ENCODE measurements at regions not wholly inside any gene's neighbourhood (a gene's known extent, or its start where the extent isn't known, plus 50 kb on each side); places are given as distances from the start of the nearest gene placed in this dataset.

GRCh38 chr12:25787701-25788100 is 170.8 kb upstream of the RASSF8 start:
- Histone ChIP-seq H3K27ac (no peak overlapping the region), H3K36me3 (ENCODE audit: low read depth, missing control alignments) (no peaks in the 10 kb centered on the region), H3K9me3 (no peaks in the 10 kb centered on the region), H3K4me3 (no peak overlapping the region), H3K27me3 (no peaks in the 10 kb centered on the region), H3K4me1 (no peaks in the 10 kb centered on the region)
- no peak for TF ChIP-seq CTCF (IDR thresholded peaks at IDR 0.05)
- TF ChIP-seq POLR2A (IDR thresholded peaks at IDR 0.05): no peak
- intact Hi-C loops (cut with DNase I; ENCODE audit: low total_unique reads): no loop called here
- no peak for DNase-seq
- 44% methylated on average over 2 of the region's 2 CpGs for WGBS, 2 donors

DNA sequence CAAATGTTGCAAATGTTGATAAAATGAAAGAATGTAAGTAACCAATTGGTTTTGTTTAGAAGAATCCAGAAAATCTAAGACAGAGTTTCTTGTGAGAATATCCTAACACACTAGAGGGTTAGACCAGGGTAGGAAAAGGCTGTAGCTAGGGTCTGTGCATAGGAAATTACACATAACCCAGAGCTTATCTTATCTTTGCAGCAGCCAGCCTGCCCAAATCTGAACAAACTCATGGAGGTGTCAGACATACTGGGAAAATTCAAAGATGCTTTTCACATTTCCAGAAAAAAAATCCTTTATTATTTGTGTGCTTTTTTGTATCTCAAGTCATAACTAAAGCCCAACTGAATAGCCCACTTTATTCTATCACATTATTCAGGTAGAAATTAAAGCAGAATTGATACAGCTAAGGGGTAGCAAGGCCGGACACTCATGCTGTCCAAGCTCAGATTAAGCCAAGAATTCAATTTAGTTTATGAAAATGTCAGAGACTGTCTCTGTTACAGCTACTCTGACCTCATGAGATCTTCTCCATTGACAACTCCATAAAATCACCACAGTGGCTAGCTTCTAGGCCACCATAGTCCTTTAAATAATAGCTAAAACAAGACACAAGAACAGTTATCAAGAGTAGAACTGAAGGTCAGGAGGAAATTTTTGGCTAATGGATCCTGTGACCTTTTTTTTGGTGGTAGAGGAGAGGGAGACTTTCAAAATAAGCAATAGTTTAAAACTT is 169.6 kb upstream of the RASSF8 start:
- no peaks in the 10 kb centered on the region for H3K27me3 ChIP-seq
- intact Hi-C loops (cut with DNase I; ENCODE audit: low total_unique reads): no loop called here
- TF ChIP-seq CTCF (IDR thresholded peaks at IDR 0.05): no peak
- TF ChIP-seq POLR2A (IDR thresholded peaks at IDR 0.05): no peak
- H3K4me3 ChIP-seq: no peak overlapping the region
- no peaks in the 10 kb centered on the region for H3K4me1 ChIP-seq
- no peaks in the 10 kb centered on the region for H3K9me3 ChIP-seq
- H3K27ac ChIP-seq: peak overlapping the region in 1 of 2 donors; percentile 70
- 71 to 81% methylated on average over 1 of the region's 1 CpG for WGBS, 2 donors
- no peak for DNase-seq
- no peaks in the 10 kb centered on the region for H3K36me3 ChIP-seq (ENCODE audit: low read depth, missing control alignments)

- TF ChIP-seq CTCF (IDR thresholded peaks at IDR 0.05) (no peak), POLR2A (IDR thresholded peaks at IDR 0.05) (no peak)
- H3K27ac ChIP-seq: peak overlapping the region in 1 of 2 donors; percentile 70
- H3K4me3 ChIP-seq: no peak overlapping the region
- intact Hi-C loops (cut with DNase I; ENCODE audit: low total_unique reads): no loop called here
- WGBS, 2 donors: 21 to 26% methylated on average over 4 of the region's 4 CpGs
- no peaks in the 10 kb centered on the region for H3K27me3 ChIP-seq
- no peaks in the 10 kb centered on the region for H3K36me3 ChIP-seq (ENCODE audit: low read depth, missing control alignments)
- H3K4me1 ChIP-seq: no peaks in the 10 kb centered on the region
- no peak for DNase-seq
- H3K9me3 ChIP-seq: no peaks in the 10 kb centered on the region
Observed at GRCh38 chr12:25789541-25789944, 168.9 kb upstream of the RASSF8 start.

DNA sequence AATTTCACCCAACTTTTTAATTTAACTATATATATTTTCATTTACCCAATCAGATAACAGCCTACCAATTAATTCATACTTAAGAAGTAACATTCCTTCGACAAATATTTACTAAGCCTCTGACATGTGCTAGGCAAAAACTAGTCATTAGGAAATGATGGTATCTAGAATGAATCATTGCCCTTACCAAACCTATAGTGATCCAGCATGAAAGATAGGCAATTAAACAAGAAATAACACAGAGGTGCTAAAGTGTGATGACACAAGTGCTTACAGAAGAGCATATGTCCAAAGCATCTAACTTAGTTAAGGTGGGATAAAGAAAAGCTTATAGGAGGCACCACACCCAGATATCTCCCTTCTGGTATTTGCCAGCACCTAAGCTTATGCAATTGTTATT is 166.5 kb upstream of the RASSF8 start:
- 83 to 89% methylated on average over 1 of the region's 1 CpG for WGBS, 2 donors
- intact Hi-C loops (cut with DNase I; ENCODE audit: low total_unique reads): no loop called here
- no peak overlapping the region for H3K4me3 ChIP-seq
- no peak overlapping the region for H3K27ac ChIP-seq
- H3K9me3 ChIP-seq: no peaks in the 10 kb centered on the region
- H3K4me1 ChIP-seq: no peaks in the 10 kb centered on the region
- TF ChIP-seq POLR2A (IDR thresholded peaks at IDR 0.05): no peak
- TF ChIP-seq CTCF (IDR thresholded peaks at IDR 0.05): no peak
- no peaks in the 10 kb centered on the region for H3K27me3 ChIP-seq
- no peaks in the 10 kb centered on the region for H3K36me3 ChIP-seq (ENCODE audit: low read depth, missing control alignments)
- no peak for DNase-seq

DNA sequence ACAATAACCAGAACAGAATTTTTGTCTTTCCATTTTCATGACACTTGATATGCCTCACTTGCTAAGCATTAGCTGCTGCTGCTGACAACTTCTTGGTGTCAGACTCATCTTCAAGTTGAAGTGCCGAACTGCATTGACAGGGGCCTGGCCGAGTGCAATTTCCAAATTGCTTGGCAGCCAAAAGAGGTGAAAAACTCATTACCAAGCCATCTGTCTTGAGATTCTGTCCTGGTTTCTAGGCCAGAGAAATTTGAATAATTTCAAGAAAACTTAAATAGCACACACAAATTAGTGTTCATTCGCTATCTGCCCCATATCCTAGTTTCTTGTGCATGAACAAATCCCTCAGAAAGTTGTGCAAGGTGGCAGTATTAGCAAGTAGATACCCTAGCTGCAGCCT is 165.3 kb upstream of the RASSF8 start:
- no peaks in the 10 kb centered on the region for H3K9me3 ChIP-seq
- no peaks in the 10 kb centered on the region for H3K36me3 ChIP-seq (ENCODE audit: low read depth, missing control alignments)
- no peak for TF ChIP-seq POLR2A (IDR thresholded peaks at IDR 0.05)
- TF ChIP-seq CTCF (IDR thresholded peaks at IDR 0.05): no peak
- H3K4me3 ChIP-seq: no peak overlapping the region
- no peaks in the 10 kb centered on the region for H3K4me1 ChIP-seq
- H3K27me3 ChIP-seq: no peaks in the 10 kb centered on the region
- intact Hi-C loops (cut with DNase I; ENCODE audit: low total_unique reads): no loop called here
- H3K27ac ChIP-seq: no peak overlapping the region
- 92 to 97% methylated on average over 3 of the region's 3 CpGs for WGBS, 2 donors
- DNase-seq: no peak

Data from testis (tissue), 2 donors.